ENCODE measurements at regions not wholly inside any gene's neighbourhood (a gene's known extent, or its start where the extent isn't known, plus 50 kb on each side); places are given as distances from the start of the nearest gene placed in this dataset.

DNA sequence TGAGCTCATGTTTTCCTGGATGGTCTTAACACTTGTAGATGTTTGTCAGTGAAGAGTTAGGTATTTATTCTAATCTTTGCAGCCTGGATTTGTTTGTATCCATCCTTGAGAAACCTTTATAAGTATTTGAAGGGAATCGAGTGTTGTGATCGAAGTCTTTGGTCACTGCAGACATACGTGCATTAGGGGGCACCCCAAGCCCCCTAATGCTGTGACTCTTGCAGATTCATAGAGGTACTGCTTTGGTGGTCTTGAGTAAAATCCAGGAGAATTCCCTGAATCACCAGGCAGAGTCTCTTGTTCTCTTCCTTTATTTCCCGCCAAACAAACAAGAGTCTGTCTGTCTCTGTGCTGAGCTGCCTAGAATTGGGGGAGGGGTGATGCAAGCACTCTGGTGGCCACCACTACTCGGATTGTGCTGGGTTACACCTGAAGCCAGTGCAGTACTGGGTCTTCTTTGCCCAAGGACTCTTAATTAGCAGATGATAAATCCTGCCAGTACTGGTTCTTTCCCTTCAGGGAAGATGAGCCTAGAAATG lies 170.5 kb upstream of the POU1F1 start:
- no peak overlapping the region for H3K27ac ChIP-seq (ENCODE audit: low read depth, low read length)
- WGBS (ENCODE audit: extremely low coverage, insufficient coverage, low lambda C conversion rate): no CpG with 5 or more reads among the region's 5 CpGs

DNA sequence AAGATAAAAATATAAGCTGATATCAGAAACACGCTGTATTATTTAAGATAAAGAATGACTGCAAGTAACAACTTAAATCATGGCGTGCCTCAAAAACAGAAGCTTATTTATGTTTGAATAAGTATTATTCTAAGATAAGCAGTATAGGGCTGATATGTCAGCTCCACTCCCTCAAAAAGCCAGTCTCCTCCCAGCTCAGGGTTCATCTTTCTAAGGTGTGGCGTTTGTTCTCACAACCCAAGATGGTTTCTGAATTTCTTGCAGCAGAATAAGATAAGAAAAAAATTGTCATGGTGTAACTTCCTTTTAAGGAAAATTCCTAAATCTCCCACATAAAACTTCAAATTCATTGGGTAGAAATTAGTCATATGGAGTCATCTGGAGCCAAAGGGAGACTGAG lies 166.1 kb upstream of the POU1F1 start:
- Histone ChIP-seq H3K27ac (ENCODE audit: low read depth, low read length) (no peak overlapping the region), H2BK5ac (ENCODE audit: low read length) (no peak overlapping the region), H3K4me3 (ENCODE audit: low read length) (no peak overlapping the region), H3K56ac (ENCODE audit: low read length) (no peak overlapping the region), H3K4ac (ENCODE audit: low read depth, low read length) (no peak overlapping the region), H3K9ac (ENCODE audit: low read length) (no peak overlapping the region), H3K79me2 (ENCODE audit: control insufficient read depth, insufficient read depth, low read length) (no peaks in the 10 kb centered on the region), H3K27me3 (ENCODE audit: insufficient read depth, low read length, poor library complexity) (no peaks in the 10 kb centered on the region), H4K5ac (ENCODE audit: low read length) (no peak overlapping the region), H3K18ac (ENCODE audit: low read length) (no peak overlapping the region), H3K4me1 (ENCODE audit: control insufficient read depth, low read depth, low read length) (no peaks in the 10 kb centered on the region), H2BK15ac (replicated peaks; ENCODE audit: low read depth) (no peak overlapping the region), H2AK5ac (ENCODE audit: low read length) (no peak overlapping the region), H3K79me1 (ENCODE audit: low read length) (no peaks in the 10 kb centered on the region), H2BK120ac (ENCODE audit: low read depth, low read length) (no peak overlapping the region), H4K8ac (ENCODE audit: low read depth, low read length) (no peak overlapping the region), H3K23ac (ENCODE audit: low read length) (no peak overlapping the region), H3K4me2 (ENCODE audit: low read length) (no peak overlapping the region), H3K36me3 (ENCODE audit: control insufficient read depth, insufficient read depth, low read length) (no peaks in the 10 kb centered on the region)
- no peak for DNase-seq
- no CpG with 5 or more reads among the region's 3 CpGs for WGBS (ENCODE audit: extremely low coverage, insufficient coverage, low lambda C conversion rate)

More for the DNA sequence above, 170.5 kb upstream of the POU1F1 start:
- no peak overlapping the region for H4K5ac ChIP-seq (ENCODE audit: low read length)
- no peak overlapping the region for H3K4ac ChIP-seq (ENCODE audit: low read depth, low read length)
- H2BK120ac ChIP-seq (ENCODE audit: low read depth, low read length): no peak overlapping the region
- no peaks in the 10 kb centered on the region for H3K79me2 ChIP-seq (ENCODE audit: control insufficient read depth, insufficient read depth, low read length)
- H3K36me3 ChIP-seq (ENCODE audit: control insufficient read depth, insufficient read depth, low read length): no peaks in the 10 kb centered on the region
- no peak overlapping the region for H3K4me3 ChIP-seq (ENCODE audit: low read length)
- no peaks in the 10 kb centered on the region for H3K79me1 ChIP-seq (ENCODE audit: low read length)
- H2BK5ac ChIP-seq (ENCODE audit: low read length): no peak overlapping the region
- H2AK5ac ChIP-seq (ENCODE audit: low read length): no peak overlapping the region
- no peak overlapping the region for H3K4me2 ChIP-seq (ENCODE audit: low read length)
- H3K18ac ChIP-seq (ENCODE audit: low read length): no peak overlapping the region
- no peak overlapping the region for H3K56ac ChIP-seq (ENCODE audit: low read length)
- H3K27me3 ChIP-seq (ENCODE audit: insufficient read depth, low read length, poor library complexity): no peaks in the 10 kb centered on the region
- H4K8ac ChIP-seq (ENCODE audit: low read depth, low read length): no peak overlapping the region
- no peak overlapping the region for H3K9ac ChIP-seq (ENCODE audit: low read length)
- DNase-seq: peak; percentile 11
- no peaks in the 10 kb centered on the region for H3K4me1 ChIP-seq (ENCODE audit: control insufficient read depth, low read depth, low read length)
- no peak overlapping the region for H2BK15ac ChIP-seq (replicated peaks; ENCODE audit: low read depth)
- H3K23ac ChIP-seq (ENCODE audit: low read length): no peak overlapping the region

DNA sequence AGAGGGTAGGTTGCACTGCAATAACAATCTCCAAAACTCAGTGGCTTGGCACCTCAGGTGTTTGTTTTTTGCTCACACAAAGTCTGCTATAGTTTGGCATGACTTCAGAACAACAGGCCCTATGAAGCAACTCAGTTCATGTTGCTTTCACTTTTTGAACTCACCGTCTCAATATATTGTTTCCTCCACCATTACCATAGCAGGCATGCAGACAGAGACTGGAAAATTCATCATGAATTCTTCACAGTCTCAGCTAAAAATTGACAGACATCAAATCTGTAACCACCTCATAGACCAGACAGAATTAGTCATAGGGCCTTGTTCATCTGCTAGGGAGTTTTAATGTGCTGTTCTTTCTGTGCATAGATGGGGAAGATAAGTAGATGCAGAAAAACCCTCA lies 161.4 kb upstream of the POU1F1 start:
- no peak overlapping the region for H3K4me3 ChIP-seq (ENCODE audit: low read length)
- H3K9ac ChIP-seq (ENCODE audit: low read length): no peak overlapping the region
- no CpG with 5 or more reads among the region's 1 CpG for WGBS (ENCODE audit: extremely low coverage, insufficient coverage, low lambda C conversion rate)

GRCh38 chr3:87436781-87437543 lies 160.6 kb upstream of the POU1F1 start:
- Histone ChIP-seq H2BK5ac (ENCODE audit: low read length) (no peak overlapping the region), H3K4me2 (ENCODE audit: low read length) (no peak overlapping the region), H3K4me3 (ENCODE audit: low read length) (no peak overlapping the region), H4K8ac (ENCODE audit: low read depth, low read length) (no peak overlapping the region), H2BK15ac (replicated peaks; ENCODE audit: low read depth) (no peak overlapping the region), H3K9ac (ENCODE audit: low read length) (no peak overlapping the region), H3K18ac (ENCODE audit: low read length) (no peak overlapping the region), H3K4me1 (ENCODE audit: control insufficient read depth, low read depth, low read length) (no peaks in the 10 kb centered on the region), H3K27ac (ENCODE audit: low read depth, low read length) (no peak overlapping the region), H3K27me3 (ENCODE audit: insufficient read depth, low read length, poor library complexity) (no peaks in the 10 kb centered on the region), H2AK5ac (ENCODE audit: low read length) (no peak overlapping the region), H3K36me3 (ENCODE audit: control insufficient read depth, insufficient read depth, low read length) (no peaks in the 10 kb centered on the region), H2BK120ac (ENCODE audit: low read depth, low read length) (no peak overlapping the region), H3K56ac (ENCODE audit: low read length) (no peak overlapping the region), H3K23ac (ENCODE audit: low read length) (no peak overlapping the region), H4K5ac (ENCODE audit: low read length) (no peak overlapping the region), H3K4ac (ENCODE audit: low read depth, low read length) (no peak overlapping the region), H3K79me2 (ENCODE audit: control insufficient read depth, insufficient read depth, low read length) (no peaks in the 10 kb centered on the region), H3K79me1 (ENCODE audit: low read length) (no peaks in the 10 kb centered on the region)
- no peak for DNase-seq
- WGBS (ENCODE audit: extremely low coverage, insufficient coverage, low lambda C conversion rate): no CpG with 5 or more reads among the region's 7 CpGs

More for the DNA sequence above, 161.4 kb upstream of the POU1F1 start:
- Histone ChIP-seq H3K36me3 (ENCODE audit: control insufficient read depth, insufficient read depth, low read length) (no peaks in the 10 kb centered on the region), H2BK15ac (replicated peaks; ENCODE audit: low read depth) (no peak overlapping the region), H2AK5ac (ENCODE audit: low read length) (no peak overlapping the region), H4K5ac (ENCODE audit: low read length) (no peak overlapping the region), H3K18ac (ENCODE audit: low read length) (no peak overlapping the region), H2BK5ac (ENCODE audit: low read length) (no peak overlapping the region), H3K23ac (ENCODE audit: low read length) (no peak overlapping the region), H3K79me1 (ENCODE audit: low read length) (no peaks in the 10 kb centered on the region), H3K79me2 (ENCODE audit: control insufficient read depth, insufficient read depth, low read length) (no peaks in the 10 kb centered on the region), H2BK120ac (ENCODE audit: low read depth, low read length) (no peak overlapping the region), H3K27ac (ENCODE audit: low read depth, low read length) (no peak overlapping the region), H3K4ac (ENCODE audit: low read depth, low read length) (no peak overlapping the region), H3K56ac (ENCODE audit: low read length) (no peak overlapping the region), H3K4me2 (ENCODE audit: low read length) (no peak overlapping the region), H4K8ac (ENCODE audit: low read depth, low read length) (no peak overlapping the region), H3K4me1 (ENCODE audit: control insufficient read depth, low read depth, low read length) (no peaks in the 10 kb centered on the region), H3K27me3 (ENCODE audit: insufficient read depth, low read length, poor library complexity) (no peaks in the 10 kb centered on the region)
- no peak for DNase-seq

GRCh38 chr3:87435926-87436620 lies 159.7 kb upstream of the POU1F1 start:
- Histone ChIP-seq H2BK5ac (ENCODE audit: low read length) (no peak overlapping the region), H3K4me2 (ENCODE audit: low read length) (no peak overlapping the region), H3K9ac (ENCODE audit: low read length) (no peak overlapping the region), H3K27ac (ENCODE audit: low read depth, low read length) (no peak overlapping the region), H4K5ac (ENCODE audit: low read length) (no peak overlapping the region), H3K79me1 (ENCODE audit: low read length) (no peaks in the 10 kb centered on the region), H2BK15ac (replicated peaks; ENCODE audit: low read depth) (no peak overlapping the region), H3K23ac (ENCODE audit: low read length) (no peak overlapping the region), H3K56ac (ENCODE audit: low read length) (no peak overlapping the region), H3K4ac (ENCODE audit: low read depth, low read length) (no peak overlapping the region), H2AK5ac (ENCODE audit: low read length) (no peak overlapping the region), H3K4me1 (ENCODE audit: control insufficient read depth, low read depth, low read length) (no peaks in the 10 kb centered on the region), H3K27me3 (ENCODE audit: insufficient read depth, low read length, poor library complexity) (no peaks in the 10 kb centered on the region), H4K8ac (ENCODE audit: low read depth, low read length) (no peak overlapping the region), H2BK120ac (ENCODE audit: low read depth, low read length) (no peak overlapping the region), H3K36me3 (ENCODE audit: control insufficient read depth, insufficient read depth, low read length) (no peaks in the 10 kb centered on the region), H3K79me2 (ENCODE audit: control insufficient read depth, insufficient read depth, low read length) (no peaks in the 10 kb centered on the region), H3K4me3 (ENCODE audit: low read length) (no peak overlapping the region), H3K18ac (ENCODE audit: low read length) (no peak overlapping the region)
- WGBS (ENCODE audit: extremely low coverage, insufficient coverage, low lambda C conversion rate): no CpG with 5 or more reads among the region's 5 CpGs
- DNase-seq: no peak
